ENCODE measurements at regions not wholly inside any gene's neighbourhood (a gene's known extent, or its start where the extent isn't known, plus 50 kb on each side); places are given as distances from the start of the nearest gene placed in this dataset.

- in situ Hi-C loops (cut with HindIII; ENCODE audit: extremely low pct_ligation_motif_present, low pct_unique_long_range_greater_than_20kb) (no loop called here), intact Hi-C loops (cut with micrococcal nuclease; ENCODE audit: unreplicated experiment) (no loop called here)
- CTCF ChIA-PET (ENCODE audit: low intra/inter-chr PET ratio, low total read pairs) = no interaction called here
- DNase-seq (ENCODE audit: low spot score) = no peak
- Histone ChIP-seq H3K9me3 (ENCODE audit: low read length) (no peaks in the 10 kb centered on the region), H3K4me3 (replicated peaks in 1 of 3; ENCODE audit: insufficient read depth in 1 of 3, low read depth in 2 of 3, low read length in 3 of 3) (no peak overlapping the region), H4K20me1 (ENCODE audit: insufficient read depth, low read length) (no peaks in the 10 kb centered on the region), H3K36me3 (replicated peaks in 1 of 2; ENCODE audit: control insufficient read depth in 1 of 2, insufficient read depth in 2 of 2, low read length in 2 of 2) (no peaks in the 10 kb centered on the region), H3K27ac (ENCODE audit: extremely low read length, insufficient read depth, low read length) (no peak overlapping the region), H2AFZ (ENCODE audit: low read length) (no peak overlapping the region), H3K9ac (ENCODE audit: insufficient read depth, low read depth, low read length) (no peak overlapping the region), H3K4me2 (ENCODE audit: low read depth, low read length) (no peak overlapping the region), H3K79me2 (ENCODE audit: insufficient read depth, low read length) (no peaks in the 10 kb centered on the region), H3K27me3 (ENCODE audit: control insufficient read depth in 1 of 2, insufficient read depth in 2 of 2, low read length in 2 of 2) (no peaks in the 10 kb centered on the region), H3K4me1 (ENCODE audit: insufficient read depth, low read length) (no peaks in the 10 kb centered on the region)
- POLR2A ChIA-PET = no interaction called here
- FAIRE-seq = no peak
- TF ChIP-seq ZNF446 (CRISPR knock-in tag; IDR thresholded peaks at IDR 0.05) = no peak
- no peak for TF ChIP-seq PHF21A (CRISPR knock-in tag; IDR thresholded peaks at IDR 0.05)
- no peak for TF ChIP-seq HES4 (CRISPR knock-in tag; IDR thresholded peaks at IDR 0.05; ENCODE audit: borderline replicate concordance)
- TF ChIP-seq ZNF737 (CRISPR knock-in tag; IDR thresholded peaks at IDR 0.05; ENCODE audit: borderline replicate concordance) = no peak
- TF ChIP-seq, protein P1, sequence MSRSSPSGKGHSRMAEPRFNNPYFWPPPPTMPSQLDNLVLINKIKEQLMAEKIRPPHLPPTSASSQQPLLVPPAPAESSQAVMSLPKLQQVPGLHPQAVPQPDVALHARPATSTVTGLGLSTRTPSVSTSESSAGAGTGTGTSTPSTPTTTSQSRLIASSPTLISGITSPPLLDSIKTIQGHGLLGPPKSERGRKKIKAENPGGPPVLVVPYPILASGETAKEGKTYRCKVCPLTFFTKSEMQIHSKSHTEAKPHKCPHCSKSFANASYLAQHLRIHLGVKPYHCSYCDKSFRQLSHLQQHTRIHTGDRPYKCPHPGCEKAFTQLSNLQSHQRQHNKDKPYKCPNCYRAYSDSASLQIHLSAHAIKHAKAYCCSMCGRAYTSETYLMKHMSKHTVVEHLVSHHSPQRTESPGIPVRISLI (CRISPR knock-in tag; IDR thresholded peaks at IDR 0.05; ENCODE audit: borderline replicate concordance) = no peak
- TF ChIP-seq NFYC (CRISPR knock-in tag; IDR thresholded peaks at IDR 0.05) = no peak
- no peak for TF ChIP-seq ARID3A (IDR thresholded peaks at IDR 0.05; ENCODE audit: low read depth, low read length)
- TF ChIP-seq HDAC1 (CRISPR knock-in tag; IDR thresholded peaks at IDR 0.05) = no peak
- TF ChIP-seq HNF4G (IDR thresholded peaks at IDR 0.05; ENCODE audit: borderline replicate concordance, low read depth, low read length) = no peak
- TF ChIP-seq HNF4G (CRISPR knock-in tag; IDR thresholded peaks at IDR 0.05; ENCODE audit: borderline replicate concordance, low read depth) = no peak
- TF ChIP-seq AGO1 (IDR thresholded peaks at IDR 0.05; ENCODE audit: low read depth, low read length, poor library complexity, severe bottlenecking) = no peak
- no peak for TF ChIP-seq GABPA (IDR thresholded peaks at IDR 0.05; ENCODE audit: low read depth, low read length)
- TF ChIP-seq GABPA (CRISPR knock-in tag; IDR thresholded peaks at IDR 0.05; ENCODE audit: low read depth) = no peak
- no peak for ATAC-seq
- no TSS peak for BruUV-seq (replicated peaks)
These were observed 119.8 kb downstream of the MGST1 start for GRCh38 chr12:16467272-16467671.

All from HepG2 (cell line).